ENCODE measurements at regions not wholly inside any gene's neighbourhood (a gene's known extent, or its start where the extent isn't known, plus 50 kb on each side); places are given as distances from the start of the nearest gene placed in this dataset.

GRCh38 chr3:117409701-117410459, 700.3 kb downstream of the TUSC7 start:
- H3K4me3 ChIP-seq (ENCODE audit: control insufficient read depth, low read depth, low read length), result no peak overlapping the region
- no peak for DNase-seq (ENCODE audit: low read depth)
- no peak for TF ChIP-seq CTCF (IDR thresholded peaks at IDR 0.05; ENCODE audit: control insufficient read depth, insufficient read depth, low read depth, low read length, missing control alignments)

GRCh38 chr3:117411971-117412370, 702.4 kb downstream of the TUSC7 start:
- no peak for TF ChIP-seq CTCF (IDR thresholded peaks at IDR 0.05; ENCODE audit: control insufficient read depth, insufficient read depth, low read depth, low read length, missing control alignments)
- no peak for DNase-seq (ENCODE audit: low read depth)
- H3K4me3 ChIP-seq (ENCODE audit: control insufficient read depth, low read depth, low read length), result no peak overlapping the region

GRCh38 chr3:117417411-117417810, 707.8 kb downstream of the TUSC7 start:
- H3K4me3 ChIP-seq (ENCODE audit: control insufficient read depth, low read depth, low read length), result no peak overlapping the region
- no peak for DNase-seq (ENCODE audit: low read depth)
- TF ChIP-seq CTCF (IDR thresholded peaks at IDR 0.05; ENCODE audit: control insufficient read depth, insufficient read depth, low read depth, low read length, missing control alignments), result no peak

DNA sequence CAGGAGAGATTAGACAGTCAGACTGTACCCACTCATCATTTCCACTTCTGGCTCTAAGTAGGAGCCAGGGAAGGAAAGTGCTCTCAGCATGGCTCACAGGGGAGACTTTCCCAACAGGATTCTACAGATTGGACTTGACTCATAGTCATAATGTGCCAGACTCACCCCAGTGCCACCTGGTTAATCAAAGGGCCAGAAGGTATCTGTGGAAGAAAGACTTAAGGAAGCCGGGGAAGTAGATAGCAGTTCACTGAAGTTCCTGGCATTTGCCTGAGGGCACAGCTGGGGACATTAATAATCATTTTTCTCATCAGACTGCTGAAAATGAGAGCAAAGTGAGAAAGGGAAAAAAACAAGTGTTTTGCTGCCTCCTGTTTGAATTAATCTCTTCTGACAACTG, 717.5 kb downstream of the TUSC7 start:
- DNase-seq (ENCODE audit: low read depth), result no peak
- H3K4me3 ChIP-seq (ENCODE audit: control insufficient read depth, low read depth, low read length), result no peak overlapping the region
- TF ChIP-seq CTCF (IDR thresholded peaks at IDR 0.05; ENCODE audit: control insufficient read depth, insufficient read depth, low read depth, low read length, missing control alignments), result no peak

- no peak overlapping the region for H3K4me3 ChIP-seq (ENCODE audit: control insufficient read depth, low read depth, low read length)
- DNase-seq (ENCODE audit: low read depth), result no peak
- TF ChIP-seq CTCF (IDR thresholded peaks at IDR 0.05; ENCODE audit: control insufficient read depth, insufficient read depth, low read depth, low read length, missing control alignments), result no peak
Observed at GRCh38 chr3:117433427-117433826, 723.8 kb downstream of the TUSC7 start.

- DNase-seq (ENCODE audit: low read depth), result no peak
- no peak overlapping the region for H3K4me3 ChIP-seq (ENCODE audit: control insufficient read depth, low read depth, low read length)
- TF ChIP-seq CTCF (IDR thresholded peaks at IDR 0.05; ENCODE audit: control insufficient read depth, insufficient read depth, low read depth, low read length, missing control alignments), result no peak
Observed at GRCh38 chr3:117434661-117435412, 725.3 kb downstream of the TUSC7 start.
